ENCODE measurements at regions not wholly inside any gene's neighbourhood (a gene's known extent, or its start where the extent isn't known, plus 50 kb on each side); places are given as distances from the start of the nearest gene placed in this dataset.

DNA sequence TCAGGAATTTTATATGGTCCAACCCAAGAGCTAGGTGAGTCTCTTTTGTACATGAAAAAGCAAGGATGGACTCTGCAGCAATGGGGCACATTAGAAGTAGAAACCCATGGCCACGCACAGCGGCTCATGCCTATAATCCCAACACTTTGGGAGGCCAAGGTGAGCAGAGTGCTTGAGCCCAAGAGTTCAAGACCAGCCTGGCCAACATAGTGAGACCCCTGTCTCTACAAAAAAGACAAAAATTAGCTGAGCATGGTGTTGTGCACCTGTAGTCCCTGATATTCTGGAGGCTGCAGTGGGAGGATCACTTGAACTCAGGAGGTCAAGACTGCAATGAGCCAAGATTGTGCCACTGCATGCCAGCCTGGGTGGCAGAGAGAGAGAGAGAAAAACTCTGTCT, 128.7 kb upstream of the PLEKHA5 start:
- TF ChIP-seq, protein P1, sequence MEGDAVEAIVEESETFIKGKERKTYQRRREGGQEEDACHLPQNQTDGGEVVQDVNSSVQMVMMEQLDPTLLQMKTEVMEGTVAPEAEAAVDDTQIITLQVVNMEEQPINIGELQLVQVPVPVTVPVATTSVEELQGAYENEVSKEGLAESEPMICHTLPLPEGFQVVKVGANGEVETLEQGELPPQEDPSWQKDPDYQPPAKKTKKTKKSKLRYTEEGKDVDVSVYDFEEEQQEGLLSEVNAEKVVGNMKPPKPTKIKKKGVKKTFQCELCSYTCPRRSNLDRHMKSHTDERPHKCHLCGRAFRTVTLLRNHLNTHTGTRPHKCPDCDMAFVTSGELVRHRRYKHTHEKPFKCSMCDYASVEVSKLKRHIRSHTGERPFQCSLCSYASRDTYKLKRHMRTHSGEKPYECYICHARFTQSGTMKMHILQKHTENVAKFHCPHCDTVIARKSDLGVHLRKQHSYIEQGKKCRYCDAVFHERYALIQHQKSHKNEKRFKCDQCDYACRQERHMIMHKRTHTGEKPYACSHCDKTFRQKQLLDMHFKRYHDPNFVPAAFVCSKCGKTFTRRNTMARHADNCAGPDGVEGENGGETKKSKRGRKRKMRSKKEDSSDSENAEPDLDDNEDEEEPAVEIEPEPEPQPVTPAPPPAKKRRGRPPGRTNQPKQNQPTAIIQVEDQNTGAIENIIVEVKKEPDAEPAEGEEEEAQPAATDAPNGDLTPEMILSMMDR (IDR thresholded peaks at IDR 0.05), result no peak
- TF ChIP-seq POLR2A (IDR thresholded peaks at IDR 0.05), result no peak

Data from vagina (tissue), 2 donors.